22Rv1 (cell line): ENCODE measurements at regions not wholly inside any gene's neighbourhood (a gene's known extent, or its start where the extent isn't known, plus 50 kb on each side); places are given as distances from the start of the nearest gene placed in this dataset.

Experiments
- H3K27ac ChIP-seq: fragments of 450-650 bp; 2 replicates; pipeline ENCODE4 v1.5.1; 2017
- CTCF ChIP-seq: fragments of 450-650 bp; IDR thresholded peaks from 2 replicates; pipeline ENCODE4 v1.5.1; 2017; ENCODE audit warnings: mild to moderate bottlenecking
- ZFX ChIP-seq: fragments of 450-650 bp; IDR thresholded peaks from 2 replicates; pipeline ENCODE4 v1.6.1; 2017; ENCODE audit warnings: antibody characterized with exemption, borderline replicate concordance

- no peak overlapping the region for H3K27ac ChIP-seq
- no peak for TF ChIP-seq CTCF
- TF ChIP-seq ZFX = no peak
Measured at GRCh38 chr1:101316256-101316655, 79.4 kb downstream of the S1PR1 start.

GRCh38 chr1:101316799-101317198 lies 80.0 kb downstream of the S1PR1 start:
- no peak overlapping the region for H3K27ac ChIP-seq
- TF ChIP-seq CTCF (no peak), ZFX (no peak)

- TF ChIP-seq ZFX (no peak), CTCF (peak; percentile 28; the same call in 1 of the 2 replicates)
- H3K27ac ChIP-seq = no peak overlapping the region
Measured at GRCh38 chr1:101317590-101317989, 80.8 kb downstream of the S1PR1 start.

GRCh38 chr1:101323535-101323934 lies 86.7 kb downstream of the S1PR1 start:
- TF ChIP-seq CTCF = no peak
- no peak for TF ChIP-seq ZFX
- no peak overlapping the region for H3K27ac ChIP-seq

GRCh38 chr1:101325144-101325543 lies 88.3 kb downstream of the S1PR1 start:
- TF ChIP-seq CTCF = no peak
- no peak for TF ChIP-seq ZFX

GRCh38 chr1:101330427-101331130 lies 93.8 kb downstream of the S1PR1 start:
- TF ChIP-seq CTCF = no peak
- TF ChIP-seq ZFX = no peak
- H3K27ac ChIP-seq = no peak overlapping the region

More at GRCh38 chr1:101325144-101325543, 88.3 kb downstream of the S1PR1 start:
- H3K27ac ChIP-seq = no peak overlapping the region

- H3K27ac ChIP-seq = no peak overlapping the region
Measured at GRCh38 chr1:101331794-101332193, 95.0 kb downstream of the S1PR1 start.

GRCh38 chr1:101332633-101333032 lies 95.8 kb downstream of the S1PR1 start:
- TF ChIP-seq ZFX = no peak
- no peak for TF ChIP-seq CTCF
- no peak overlapping the region for H3K27ac ChIP-seq

More at GRCh38 chr1:101331794-101332193, 95.0 kb downstream of the S1PR1 start:
- no peak for TF ChIP-seq ZFX
